ENCODE measurements at regions not wholly inside any gene's neighbourhood (a gene's known extent, or its start where the extent isn't known, plus 50 kb on each side); places are given as distances from the start of the nearest gene placed in this dataset.

DNA sequence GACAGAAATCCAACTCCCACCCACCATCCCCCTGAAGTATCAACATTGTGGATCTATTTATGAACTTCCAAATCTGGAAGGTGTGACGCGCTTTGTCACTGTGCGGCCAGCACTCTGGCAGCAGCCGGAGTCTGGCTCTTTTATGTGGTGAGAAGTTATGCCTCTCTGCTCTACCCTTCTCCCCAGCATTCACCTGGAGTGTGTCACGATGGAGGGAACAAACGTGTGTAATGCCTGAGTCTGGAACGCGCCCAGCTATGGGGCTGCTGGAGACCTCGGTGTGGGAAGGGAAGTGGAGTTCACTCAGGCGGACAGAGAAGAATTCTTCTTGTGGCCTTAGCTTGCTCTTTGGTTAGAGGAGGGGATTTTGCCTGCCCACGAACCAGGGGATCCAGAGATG lies 222.1 kb upstream of the RPL34 start:
- DNase-seq, result no peak

DNA sequence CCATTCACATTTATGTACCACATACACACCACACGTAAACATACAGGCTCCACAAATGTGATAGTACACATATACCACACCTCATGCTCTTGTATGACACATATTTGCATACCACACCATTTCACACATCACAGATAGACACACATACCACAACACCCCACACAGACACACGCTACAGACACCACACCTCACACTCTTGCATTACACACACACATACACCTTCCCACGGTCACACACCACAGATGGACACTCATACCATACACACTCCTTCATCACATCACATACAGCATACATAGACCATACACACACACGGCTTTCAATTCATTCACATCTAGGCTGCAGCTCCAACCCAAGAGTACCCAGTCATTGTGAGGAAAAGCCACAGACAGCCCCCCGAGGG lies 222.5 kb upstream of the RPL34 start:
- no peak for DNase-seq

DNA sequence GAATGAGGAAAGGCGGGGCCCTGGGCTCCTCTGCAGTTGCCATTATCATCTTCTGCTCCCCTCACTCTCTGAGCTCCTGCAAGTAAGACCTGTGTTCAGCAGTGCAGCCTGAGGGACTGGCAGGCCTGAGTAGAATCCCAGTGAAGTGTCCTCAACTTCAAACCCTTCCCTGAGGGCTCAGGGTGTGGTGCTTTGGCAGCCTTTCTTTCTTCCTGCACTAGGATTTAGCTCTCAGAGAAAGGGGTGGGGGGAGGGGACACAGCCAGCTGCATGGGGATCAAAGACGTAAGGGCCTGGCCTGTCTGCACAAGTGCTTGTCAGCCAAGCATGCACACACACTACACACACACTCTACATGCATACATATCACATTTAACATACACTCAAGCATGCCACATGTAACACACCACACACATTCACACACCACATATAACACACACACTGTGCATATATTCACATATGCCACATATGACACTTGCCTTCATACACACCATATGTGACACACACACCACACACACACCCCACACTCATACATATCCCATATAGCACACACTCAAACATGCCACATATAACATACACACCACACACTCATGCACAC lies 223.4 kb upstream of the RPL34 start:
- peak in 1 of 2 experiments; percentile 6 for DNase-seq

GRCh38 chr4:108395786-108396185 lies 224.6 kb upstream of the RPL34 start:
- no peak for DNase-seq

DNA sequence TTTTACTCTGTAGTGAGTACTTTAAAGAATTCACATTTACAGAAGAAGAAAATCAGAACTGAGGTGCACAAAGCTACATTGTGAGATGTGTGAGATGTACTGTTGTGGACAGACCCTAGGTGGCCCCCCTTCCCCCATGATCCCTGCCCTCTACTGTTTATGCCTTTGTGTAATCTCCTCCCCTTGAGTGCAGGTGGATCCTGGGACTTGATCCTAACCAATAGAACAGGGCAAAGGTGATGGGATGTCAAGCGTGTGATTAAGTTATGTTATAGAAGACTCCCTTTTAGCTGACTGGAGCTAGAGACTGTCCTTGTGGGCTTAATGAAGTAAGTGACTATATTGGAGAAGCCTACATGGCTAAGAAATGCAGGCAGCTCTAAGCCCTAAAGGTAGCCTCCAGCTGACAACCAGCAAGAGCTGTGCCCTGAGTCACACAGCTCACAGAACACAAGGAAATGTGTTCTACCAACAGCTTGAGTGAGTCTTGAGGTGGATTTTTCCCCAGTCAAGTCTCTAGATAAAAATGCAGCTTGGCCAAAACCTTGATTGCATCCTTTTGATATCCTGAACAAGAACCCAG lies 225.2 kb upstream of the LEF1 start:
- no peak for DNase-seq

DNA sequence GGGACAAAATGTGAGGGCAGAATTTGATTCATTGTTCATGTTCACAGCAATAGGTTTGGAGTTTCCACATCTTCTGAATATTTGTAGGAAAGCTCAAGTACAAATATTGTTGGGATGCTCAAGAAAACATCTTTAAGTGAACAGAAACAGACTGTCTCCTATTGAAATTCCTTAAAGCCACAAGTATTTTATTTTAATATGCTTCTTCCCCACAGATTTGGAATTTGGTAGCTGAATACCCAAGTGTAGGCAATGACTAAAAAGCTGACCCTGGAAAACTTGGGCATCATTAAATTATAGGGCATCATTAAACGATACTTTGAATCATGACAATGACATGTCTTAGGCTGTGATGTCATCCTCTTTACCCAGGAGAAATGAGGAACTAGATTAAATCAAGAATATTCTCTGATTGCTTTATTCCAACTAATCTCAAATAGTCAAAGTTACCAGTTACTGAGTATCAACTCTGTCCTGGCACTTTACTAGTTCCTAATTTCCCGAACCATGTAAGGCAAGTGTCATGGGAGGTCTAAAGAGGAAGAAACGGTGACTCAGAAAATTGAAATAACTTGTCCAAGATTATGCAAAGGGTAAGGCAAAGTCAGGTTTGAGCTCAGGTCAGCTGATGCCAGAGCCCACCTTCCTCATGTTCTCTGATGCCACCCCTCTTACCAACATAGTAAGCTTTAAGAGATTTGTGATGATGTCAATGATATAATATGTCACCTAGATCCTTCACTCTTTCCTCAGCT lies 223.1 kb upstream of the LEF1 start:
- DNase-seq, result no peak

GRCh38 chr4:108385076-108385475 lies 216.3 kb upstream of the LEF1 start:
- no peak for DNase-seq

DNA sequence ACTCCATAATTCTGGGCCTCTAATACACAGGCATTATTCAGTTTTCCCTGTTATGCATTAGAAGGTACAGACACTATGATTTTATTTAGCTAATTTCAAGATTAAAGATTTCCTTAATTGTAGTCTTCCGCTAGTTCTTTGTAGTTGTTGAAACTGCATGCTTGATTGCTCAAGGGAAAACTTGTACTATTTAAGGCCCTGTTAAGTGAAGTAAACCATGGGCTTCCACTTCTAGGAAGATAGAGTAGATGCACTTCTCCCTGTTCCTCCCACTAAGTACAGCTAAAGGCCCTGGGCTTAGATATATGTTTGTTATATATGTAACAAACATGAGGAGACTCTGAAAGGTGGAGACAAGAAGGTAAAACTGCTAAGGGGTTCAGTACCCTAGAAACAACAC lies 215.8 kb upstream of the LEF1 start:
- DNase-seq, result no peak

GRCh38 chr4:108383157-108383556 lies 214.4 kb upstream of the LEF1 start:
- no peak for DNase-seq

DNA sequence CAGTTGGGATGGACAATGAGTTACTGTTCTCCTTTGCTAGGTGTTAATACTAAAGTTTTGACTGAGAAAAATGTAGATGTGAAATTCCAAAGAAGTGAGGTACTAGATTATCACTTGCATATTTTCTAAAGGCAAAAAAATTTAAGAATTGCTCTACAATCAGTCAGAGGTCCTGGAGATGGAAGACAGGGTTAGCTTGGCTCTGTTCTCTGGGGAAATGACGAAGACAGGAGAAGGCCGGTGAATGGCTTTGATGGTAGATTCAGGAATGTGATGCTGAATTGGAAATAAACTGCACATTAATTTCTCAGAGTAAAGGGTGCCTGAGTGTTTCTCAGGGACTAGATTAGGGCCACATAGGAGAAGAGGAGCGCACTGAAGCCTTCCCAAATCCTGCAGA lies 214.0 kb upstream of the LEF1 start:
- DNase-seq, result no peak

DNA sequence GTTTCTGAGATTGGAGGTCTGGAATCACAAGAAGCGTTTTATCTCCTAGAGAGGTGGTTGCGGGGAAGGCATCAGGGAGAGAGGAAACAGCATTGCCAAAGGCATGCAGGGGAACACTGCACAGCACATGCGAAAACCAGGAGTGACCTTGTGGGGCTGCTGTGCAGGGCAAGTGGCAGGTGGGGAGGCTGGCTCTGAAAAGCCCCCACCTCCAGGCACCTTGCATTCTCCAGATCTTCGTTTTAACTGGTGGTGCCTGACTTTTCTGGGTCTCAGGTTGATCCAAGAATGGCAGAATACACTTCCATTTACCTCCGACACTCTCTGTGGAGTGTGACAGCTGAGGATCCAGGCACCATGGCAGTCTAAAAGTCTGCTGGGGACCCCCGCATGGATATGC lies 209.4 kb upstream of the LEF1 start:
- DNase-seq, result no peak

GRCh38 chr4:108377021-108377420 lies 208.3 kb upstream of the LEF1 start:
- no peak for DNase-seq

DNA sequence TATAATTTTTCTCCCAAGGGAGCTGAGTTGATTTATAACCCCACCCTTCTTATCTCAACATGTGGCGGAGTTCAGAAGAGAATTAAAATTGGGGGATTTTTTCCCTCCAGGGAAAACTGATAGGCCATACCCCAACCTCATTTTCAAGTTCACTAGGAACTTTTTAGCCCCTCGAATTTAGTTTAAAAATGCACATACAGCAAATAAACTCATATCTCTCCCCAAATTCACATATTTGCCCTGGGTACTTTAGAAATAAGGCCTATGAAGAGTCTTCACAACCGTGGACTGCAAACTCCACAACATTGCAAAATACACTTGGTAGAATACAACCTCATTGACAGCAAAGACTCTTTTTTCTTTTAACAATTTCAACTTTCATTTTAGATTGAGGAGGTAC lies 206.7 kb upstream of the LEF1 start:
- no peak for DNase-seq

- no peak for DNase-seq
These were observed 203.9 kb upstream of the LEF1 start for GRCh38 chr4:108372681-108373080.

DNA sequence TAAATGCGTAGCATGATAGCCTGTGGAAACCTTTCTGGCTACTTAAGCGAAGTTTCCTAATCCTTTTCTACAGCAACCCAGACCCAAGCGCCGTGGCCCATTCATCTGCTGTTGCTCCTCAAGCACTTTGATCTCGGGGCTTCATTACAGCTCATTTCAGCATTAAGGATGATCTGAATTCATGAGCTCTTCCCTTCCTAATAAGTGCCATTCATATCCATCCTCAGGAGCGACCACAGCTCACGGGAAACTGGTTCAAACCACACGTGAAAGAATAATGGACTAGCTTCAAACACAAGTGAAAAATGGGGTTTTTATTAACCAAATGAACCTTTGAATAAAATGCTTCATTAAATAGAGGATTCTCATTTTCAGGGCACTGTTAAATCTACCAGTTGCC lies 202.6 kb upstream of the LEF1 start:
- no peak for DNase-seq

DNA sequence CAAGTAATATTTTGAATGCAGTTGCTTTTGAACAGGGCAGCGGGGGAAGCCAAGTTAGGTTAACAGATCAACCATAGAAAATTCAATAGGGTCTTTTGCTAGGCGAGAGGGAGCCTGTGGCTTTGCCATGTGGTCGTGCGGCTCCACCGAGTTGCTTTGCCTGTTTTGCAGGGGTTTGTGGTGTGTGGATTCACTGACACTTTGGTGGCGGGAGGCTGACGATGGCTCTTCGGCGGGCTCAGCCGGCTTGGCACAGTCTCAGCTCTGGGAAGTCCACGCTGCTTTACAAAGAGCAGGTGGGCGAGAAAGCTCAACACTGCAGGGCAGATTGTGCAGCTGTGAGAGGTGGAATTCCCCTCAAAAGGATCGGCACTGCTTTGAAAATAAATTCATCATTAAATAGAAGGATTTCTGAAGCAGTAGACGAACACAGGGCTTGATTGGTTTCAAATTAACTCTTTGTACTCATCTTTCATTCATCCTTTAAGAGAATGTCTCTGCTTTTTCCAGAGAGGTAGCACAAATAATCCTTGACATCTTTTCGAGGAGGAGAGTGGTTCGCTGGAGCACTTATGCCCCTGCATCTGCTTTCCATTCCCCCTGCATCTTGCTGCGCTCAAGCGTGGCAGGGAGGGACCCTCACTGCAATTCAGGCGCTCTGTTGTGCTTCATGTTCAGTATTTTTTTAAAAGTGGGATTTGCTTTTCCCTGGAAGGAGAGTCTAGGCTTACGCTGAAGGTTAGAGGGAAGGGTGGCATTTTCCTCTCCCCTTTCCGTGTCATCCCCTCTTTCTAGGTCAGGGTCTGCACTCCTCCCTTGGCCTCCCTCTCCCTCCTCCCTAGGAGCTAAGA lies 201.8 kb upstream of the LEF1 start:
- DNase-seq, result no peak

DNA sequence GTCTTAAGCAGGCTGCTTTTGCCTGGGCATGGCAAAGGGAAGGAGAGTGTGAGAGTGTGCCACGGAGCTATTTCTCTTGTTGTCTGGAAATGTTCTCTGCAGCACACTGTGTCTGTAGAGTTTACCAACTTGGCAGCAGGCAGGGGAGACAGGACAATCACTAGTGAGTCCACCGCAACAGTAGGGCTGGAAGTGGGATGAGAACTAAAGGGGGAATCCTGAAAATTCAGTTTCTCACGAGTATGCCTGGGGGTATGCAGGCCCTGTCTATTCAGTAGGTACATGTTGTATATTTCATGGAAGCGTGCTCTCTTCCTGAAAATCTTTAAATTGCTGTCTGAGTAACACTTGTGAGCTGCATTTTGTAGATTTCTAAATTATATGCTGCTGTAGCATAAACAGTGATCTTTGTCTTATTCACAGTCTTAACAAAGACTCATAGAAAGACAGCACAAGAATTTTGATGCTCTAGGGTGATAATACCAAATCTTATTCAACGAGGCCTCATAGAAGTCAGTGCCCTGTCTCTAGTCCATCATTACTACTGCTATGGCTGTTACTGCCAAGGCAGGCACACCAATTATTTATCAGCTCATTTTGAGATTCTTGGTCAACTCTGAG lies 200.4 kb upstream of the LEF1 start:
- DNase-seq, result no peak

DNA sequence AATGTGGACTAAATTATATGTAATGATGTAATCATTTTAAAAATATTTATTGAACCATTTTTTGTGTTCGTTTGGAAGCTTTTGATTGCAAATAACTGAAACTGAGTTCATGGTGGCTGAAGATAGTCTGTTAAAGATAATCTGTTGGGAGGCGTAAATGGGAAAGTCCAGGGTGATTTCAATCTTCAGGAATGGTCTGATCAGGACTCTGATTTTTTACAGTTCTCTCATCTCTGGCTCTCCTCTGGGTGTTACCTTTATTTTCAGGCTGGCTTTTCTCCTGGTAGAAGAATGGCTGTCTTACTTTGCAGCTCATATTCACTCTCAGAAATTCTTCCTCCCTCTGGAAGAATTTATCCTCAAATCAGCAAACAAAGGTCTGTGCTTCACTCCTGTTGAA lies 199.0 kb upstream of the LEF1 start:
- no peak for DNase-seq

DNA sequence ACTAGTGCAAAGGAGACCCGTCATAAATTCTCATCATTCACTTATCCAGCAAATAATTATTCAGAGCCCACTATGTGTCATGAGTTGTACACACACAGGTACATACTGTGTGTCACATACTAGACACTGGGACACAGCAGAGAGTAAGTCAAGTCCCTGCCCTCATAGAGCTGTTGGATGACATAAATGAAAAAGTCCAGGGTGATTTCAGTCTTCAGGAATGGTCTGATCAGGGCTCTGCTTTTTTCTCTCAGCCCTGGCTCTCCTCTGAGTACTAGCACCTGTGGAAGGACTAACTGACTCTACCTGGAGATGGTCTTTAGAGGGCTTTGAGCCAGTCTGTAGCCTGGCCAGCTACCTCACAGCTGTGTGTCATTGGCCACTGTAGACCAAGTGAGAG lies 198.0 kb upstream of the LEF1 start:
- no peak for DNase-seq

GRCh38 chr4:108365551-108365950 lies 196.8 kb upstream of the LEF1 start:
- no peak for DNase-seq

- DNase-seq, result no peak
These were observed 193.2 kb upstream of the LEF1 start for GRCh38 chr4:108361886-108362285.

DNA sequence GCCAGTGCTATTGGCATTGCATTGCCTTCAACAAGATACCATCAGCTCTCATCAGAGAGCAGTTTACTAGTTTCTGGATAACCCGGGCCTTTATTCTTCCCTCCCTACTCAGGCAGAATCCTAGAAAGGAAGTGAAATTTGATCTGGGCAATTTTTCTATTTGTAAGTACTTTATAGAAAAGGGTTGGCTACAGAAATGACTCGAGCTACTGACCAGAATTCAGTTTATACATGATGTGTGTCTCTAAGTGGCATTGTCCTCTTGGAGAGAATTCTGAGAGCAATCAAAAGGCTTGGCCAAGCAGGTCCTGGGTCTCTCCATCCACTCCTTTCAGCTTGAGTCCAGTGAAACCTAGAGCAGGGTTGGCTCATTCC lies 192.7 kb upstream of the LEF1 start:
- no peak for DNase-seq

GRCh38 chr4:108360754-108361445 lies 192.2 kb upstream of the LEF1 start:
- DNase-seq, result no peak
